Natural killer cell (primary cell): ENCODE measurements at regions not wholly inside any gene's neighbourhood (a gene's known extent, or its start where the extent isn't known, plus 50 kb on each side); places are given as distances from the start of the nearest gene placed in this dataset.

Experiments
- ATAC-seq, 3 donors: fragments of 150-1000 bp in 2 of 3; fragments of 200-7000 bp in 1 of 3; cut with Tn5 transposase; 1 replicate in 1 of 3; 2 replicates in 2 of 3; pipeline ENCODE4 v1.10.0; 2021; ENCODE audit warnings: mild to moderate bottlenecking in 2 of 3, moderate library complexity in 2 of 3
- DNase-seq, 2 donors: peaks; one replicate each; pipeline versions ENCODE4 v3.0.0 to v3.0.0-alpha.2; 2013 to 2021; ENCODE audit warnings: mixed read lengths in 1 of 2
- H3K27ac ChIP-seq: one replicate; pipeline ENCODE4 v1.5.1; 2013; ENCODE audit warnings: mild to moderate bottlenecking, low read length
- H3K27me3 ChIP-seq: one replicate; pipeline ENCODE4 v1.6.1; 2013; ENCODE audit warnings: low read length; ENCODE audit not compliant: control insufficient read depth, insufficient read depth
- H3K36me3 ChIP-seq: one replicate; pipeline ENCODE4 v1.6.1; 2013; ENCODE audit warnings: low read length; ENCODE audit not compliant: control insufficient read depth, insufficient read depth
- H3K4me1 ChIP-seq: one replicate; pipeline ENCODE4 v1.6.1; 2013; ENCODE audit warnings: low read length; ENCODE audit not compliant: control insufficient read depth, insufficient read depth
- H3K4me3 ChIP-seq: one replicate; pipeline ENCODE4 v1.5.1; 2013; ENCODE audit warnings: low read length
- H3K9me3 ChIP-seq: one replicate; pipeline ENCODE4 v1.6.1; 2013; ENCODE audit warnings: low read length; ENCODE audit not compliant: control insufficient read depth, insufficient read depth
- H3K27ac Mint-ChIP-seq, 2 donors: one replicate each; pipeline ENCODE4 v1.8.0; 2022; ENCODE audit warnings: mild to moderate bottlenecking in 2 of 2, mixed read lengths in 2 of 2, moderate library complexity in 1 of 2
- H3K27me3 Mint-ChIP-seq, 2 donors: one replicate each; pipeline ENCODE4 v1.8.0; 2022; ENCODE audit warnings: low read depth in 2 of 2, mixed read lengths in 2 of 2
- H3K36me3 Mint-ChIP-seq: one replicate; pipeline ENCODE4 v1.8.0; 2022; ENCODE audit warnings: mixed read lengths
- H3K4me1 Mint-ChIP-seq, 2 donors: one replicate each; pipeline ENCODE4 v1.8.0; 2022; ENCODE audit warnings: mixed read lengths in 2 of 2
- H3K4me3 Mint-ChIP-seq: one replicate; pipeline ENCODE4 v1.8.0; 2022; ENCODE audit warnings: mild to moderate bottlenecking, moderate library complexity, mixed read lengths
- H3K9me3 Mint-ChIP-seq, 2 donors: one replicate each; pipeline ENCODE4 v1.8.0; 2022; ENCODE audit warnings: mixed read lengths in 2 of 2
- CTCF ChIP-seq: fragments of 200-600 bp; IDR thresholded peaks from one replicate; pipeline ENCODE4 v1.8.0; 2022; ENCODE audit warnings: antibody characterized with exemption
- WGBS: methylation state at CpG from one replicate; pipeline ENCODE4 v1.1.7; 2013; ENCODE audit warnings: missing lambda C conversion rate; ENCODE audit not compliant: insufficient coverage; 5-methylcytosine and 5-hydroxymethylcytosine counted together
- intact Hi-C: fragments of 100-400 bp; cut with micrococcal nuclease; formaldehyde crosslinking; loops from one replicate; pipeline ENCODE4 v1.14.2; 2022

- no peaks in the 10 kb centered on the region for H3K27me3 ChIP-seq
- H3K36me3 Mint-ChIP-seq, result no peaks in the 10 kb centered on the region
- no peak overlapping the region for H3K27ac Mint-ChIP-seq
- no peaks in the 10 kb centered on the region for H3K4me1 Mint-ChIP-seq
- peaks cover 3 to 7% of the 10 kb centered on the region in 2 donors for H3K9me3 Mint-ChIP-seq
- no peak for DNase-seq
- ATAC-seq, result no peak
- no peak overlapping the region for H3K4me3 ChIP-seq
- no peaks in the 10 kb centered on the region for H3K9me3 ChIP-seq
- peaks cover 6 to 9% of the 10 kb centered on the region in 2 donors for H3K27me3 Mint-ChIP-seq
- H3K36me3 ChIP-seq, result no peaks in the 10 kb centered on the region
- WGBS, result 80% methylated on average over 2 of the region's 4 CpGs
- H3K4me3 Mint-ChIP-seq, result no peak overlapping the region
- no peak overlapping the region for H3K27ac ChIP-seq
- H3K4me1 ChIP-seq, result no peaks in the 10 kb centered on the region
- intact Hi-C loops, result no loop called here
- TF ChIP-seq CTCF, result no peak
These were observed 126.4 kb downstream of the TBXT start for GRCh38 chr6:166041277-166041676.

GRCh38 chr6:166040292-166040691 lies 127.4 kb downstream of the TBXT start:
- TF ChIP-seq CTCF, result no peak
- Histone ChIP-seq H3K27me3 (no peaks in the 10 kb centered on the region), H3K4me1 (no peaks in the 10 kb centered on the region), H3K27ac (no peak overlapping the region), H3K36me3 (no peaks in the 10 kb centered on the region), H3K4me3 (no peak overlapping the region), H3K9me3 (no peaks in the 10 kb centered on the region)
- WGBS, result 56% methylated on average over 4 of the region's 4 CpGs
- peaks cover 3 to 7% of the 10 kb centered on the region in 2 donors for H3K9me3 Mint-ChIP-seq
- ATAC-seq (no peak), DNase-seq (no peak)
- H3K4me3 Mint-ChIP-seq, result no peak overlapping the region
- intact Hi-C loops, result no loop called here
- peaks cover 4 to 9% of the 10 kb centered on the region in 2 donors for H3K27me3 Mint-ChIP-seq
- H3K27ac Mint-ChIP-seq, result no peak overlapping the region
- H3K36me3 Mint-ChIP-seq, result no peaks in the 10 kb centered on the region
- no peaks in the 10 kb centered on the region for H3K4me1 Mint-ChIP-seq

GRCh38 chr6:166036316-166037095 lies 131.1 kb downstream of the TBXT start:
- Mint-ChIP-seq H3K4me1 (no peaks in the 10 kb centered on the region), H3K27ac (no peak overlapping the region), H3K27me3 (peaks cover 4 to 6% of the 10 kb centered on the region in 2 donors), H3K4me3 (no peak overlapping the region), H3K36me3 (no peaks in the 10 kb centered on the region), H3K9me3 (peaks cover 3 to 5% of the 10 kb centered on the region in 2 donors)
- ATAC-seq (no peak), DNase-seq (no peak)
- H3K4me1 ChIP-seq, result no peaks in the 10 kb centered on the region
- no peaks in the 10 kb centered on the region for H3K27me3 ChIP-seq
- no peak overlapping the region for H3K4me3 ChIP-seq
- intact Hi-C loops, result no loop called here
- TF ChIP-seq CTCF, result no peak
- H3K27ac ChIP-seq, result no peak overlapping the region
- H3K36me3 ChIP-seq, result no peaks in the 10 kb centered on the region
- no peaks in the 10 kb centered on the region for H3K9me3 ChIP-seq
- WGBS, result 87% methylated on average over 6 of the region's 7 CpGs
